ENCODE measurements at regions not wholly inside any gene's neighbourhood (a gene's known extent, or its start where the extent isn't known, plus 50 kb on each side); places are given as distances from the start of the nearest gene placed in this dataset.
"Not testable (repeated sequence)": the region's sequence is repeated elsewhere in the genome, so short reads cannot be mapped to it uniquely, and the experiment has no call there.

- DNase-seq (ENCODE audit: low read depth), result no peak
These were observed 185.6 kb downstream of the INSC start for GRCh38 chr11:15300341-15300740.

GRCh38 chr11:15307619-15308024, 192.9 kb downstream of the INSC start:
- DNase-seq (ENCODE audit: low read depth), result no peak

- DNase-seq (ENCODE audit: low read depth), result no peak
These were observed 194.1 kb downstream of the INSC start for GRCh38 chr11:15308840-15309239.

GRCh38 chr11:15309296-15309695, 194.6 kb downstream of the INSC start:
- DNase-seq (ENCODE audit: low read depth), result no peak

GRCh38 chr11:15313862-15314261, 199.1 kb downstream of the INSC start:
- no peak for DNase-seq (ENCODE audit: low read depth)

- DNase-seq (ENCODE audit: low read depth), result no peak
These were observed 204.1 kb downstream of the INSC start for GRCh38 chr11:15318814-15319213.

- DNase-seq (ENCODE audit: low read depth), result no peak
These were observed 211.8 kb downstream of the INSC start for GRCh38 chr11:15326520-15326919.

- DNase-seq (ENCODE audit: low read depth), result peak; percentile 2
These were observed 213.1 kb downstream of the INSC start for GRCh38 chr11:15327786-15328231.

- no peak for DNase-seq (ENCODE audit: low read depth)
These were observed 218.7 kb downstream of the INSC start for GRCh38 chr11:15333407-15333806.

- DNase-seq (ENCODE audit: low read depth), result no peak
These were observed 220.0 kb downstream of the INSC start for GRCh38 chr11:15334766-15335165.

GRCh38 chr11:15336021-15336420, 221.3 kb downstream of the INSC start:
- no peak for DNase-seq (ENCODE audit: low read depth)

- DNase-seq (ENCODE audit: low read depth), result no peak
These were observed 224.6 kb downstream of the INSC start for GRCh38 chr11:15339302-15339701.

GRCh38 chr11:15341587-15341986, 226.9 kb downstream of the INSC start:
- no peak for DNase-seq (ENCODE audit: low read depth)

- DNase-seq (ENCODE audit: low read depth), result no peak
These were observed 227.4 kb downstream of the INSC start for GRCh38 chr11:15342163-15342562.

GRCh38 chr11:15346907-15347306, 232.2 kb downstream of the INSC start:
- DNase-seq (ENCODE audit: low read depth), result no peak

- DNase-seq (ENCODE audit: low read depth), result no peak
These were observed 233.4 kb downstream of the INSC start for GRCh38 chr11:15347969-15348734.

GRCh38 chr11:15349413-15349812, 234.7 kb downstream of the INSC start:
- no peak for DNase-seq (ENCODE audit: low read depth)

- DNase-seq (ENCODE audit: low read depth), result no peak
These were observed 246.6 kb downstream of the INSC start for GRCh38 chr11:15361316-15361715.

- DNase-seq (ENCODE audit: low read depth), result not testable (repeated sequence)
These were observed 250.6 kb downstream of the INSC start for GRCh38 chr11:15365286-15365685.

GRCh38 chr11:15367695-15368094, 253.0 kb downstream of the INSC start:
- DNase-seq (ENCODE audit: low read depth), result no peak

GRCh38 chr11:15370495-15371147, 255.9 kb downstream of the INSC start:
- DNase-seq (ENCODE audit: low read depth), result no peak

GRCh38 chr11:15371533-15371932, 256.8 kb downstream of the INSC start:
- DNase-seq (ENCODE audit: low read depth), result no peak

GRCh38 chr11:15374418-15374817, 259.7 kb downstream of the INSC start:
- DNase-seq (ENCODE audit: low read depth), result no peak

GRCh38 chr11:15378941-15379340, 264.2 kb downstream of the INSC start:
- DNase-seq (ENCODE audit: low read depth), result no peak

Data from non-pigmented ciliary epithelial cell (primary cell).